Progenitor cell of endocrine pancreas (in vitro differentiated cells): ENCODE measurements at regions not wholly inside any gene's neighbourhood (a gene's known extent, or its start where the extent isn't known, plus 50 kb on each side); places are given as distances from the start of the nearest gene placed in this dataset.

ENCODE experiments used
- DNase-seq: peaks from one replicate; pipeline ENCODE4 v3.0.0; 2021; ENCODE audit warnings: low spot score; ENCODE audit not compliant: unreplicated experiment
- H3K27ac Mint-ChIP-seq: 2 replicates; pipeline ENCODE4 v1.8.0; 2021; ENCODE audit warnings: mild to moderate bottlenecking, moderate library complexity, mixed read lengths
- H3K27me3 Mint-ChIP-seq: 2 replicates; pipeline ENCODE4 v1.8.0; 2021; ENCODE audit warnings: mixed read lengths
- H3K36me3 Mint-ChIP-seq: 2 replicates; pipeline ENCODE4 v1.8.0; 2022; ENCODE audit warnings: mixed read lengths; ENCODE audit not compliant: insufficient read depth
- H3K4me1 Mint-ChIP-seq: 2 replicates; pipeline ENCODE4 v1.8.0; 2021; ENCODE audit warnings: low read depth, mixed read lengths
- H3K4me3 Mint-ChIP-seq: 2 replicates; pipeline ENCODE4 v1.8.0; 2021; ENCODE audit warnings: low read depth, mild to moderate bottlenecking, moderate library complexity, mixed read lengths
- H3K9me3 Mint-ChIP-seq: 2 replicates; pipeline ENCODE4 v1.8.0; 2021; ENCODE audit warnings: low read depth, mixed read lengths
- CTCF ChIP-seq: fragments of 200-600 bp; sonication (generic); IDR thresholded peaks from one replicate; pipeline ENCODE4 v1.5.0; 2021; ENCODE audit warnings: antibody characterized with exemption, mild to moderate bottlenecking; ENCODE audit not compliant: unreplicated experiment

- Mint-ChIP-seq H3K9me3 (no peaks in the 10 kb centered on the region), H3K27ac (no peak overlapping the region), H3K27me3 (peaks cover 9% of the 10 kb centered on the region), H3K36me3 (no peaks in the 10 kb centered on the region), H3K4me1 (no peaks in the 10 kb centered on the region), H3K4me3 (no peak overlapping the region)
- TF ChIP-seq CTCF: no peak
- DNase-seq: no peak
Measured at GRCh38 chr1:177366091-177366490, 195.3 kb downstream of the BRINP2 start.

GRCh38 chr1:177360791-177361190, 190.0 kb downstream of the BRINP2 start:
- Mint-ChIP-seq H3K27ac (no peak overlapping the region), H3K36me3 (no peaks in the 10 kb centered on the region), H3K9me3 (no peaks in the 10 kb centered on the region), H3K4me1 (no peaks in the 10 kb centered on the region), H3K27me3 (peaks cover 12% of the 10 kb centered on the region), H3K4me3 (no peak overlapping the region)
- TF ChIP-seq CTCF: no peak
- DNase-seq: no peak

- H3K4me1 Mint-ChIP-seq: no peaks in the 10 kb centered on the region
- H3K27ac Mint-ChIP-seq: no peak overlapping the region
- H3K9me3 Mint-ChIP-seq: no peaks in the 10 kb centered on the region
- no peak overlapping the region for H3K4me3 Mint-ChIP-seq
- no peaks in the 10 kb centered on the region for H3K36me3 Mint-ChIP-seq
- no peak for DNase-seq
- TF ChIP-seq CTCF: no peak
- peaks cover 13% of the 10 kb centered on the region for H3K27me3 Mint-ChIP-seq
Measured at GRCh38 chr1:177356674-177357435, 186.1 kb downstream of the BRINP2 start.

GRCh38 chr1:177355575-177355974, 184.8 kb downstream of the BRINP2 start:
- H3K27ac Mint-ChIP-seq: no peak overlapping the region
- TF ChIP-seq CTCF: peak; percentile 62
- H3K36me3 Mint-ChIP-seq: no peaks in the 10 kb centered on the region
- H3K4me3 Mint-ChIP-seq: no peak overlapping the region
- peak; percentile 12 for DNase-seq
- H3K4me1 Mint-ChIP-seq: no peaks in the 10 kb centered on the region
- no peaks in the 10 kb centered on the region for H3K9me3 Mint-ChIP-seq
- H3K27me3 Mint-ChIP-seq: peaks cover 13% of the 10 kb centered on the region

GRCh38 chr1:177354247-177354646, 183.5 kb downstream of the BRINP2 start:
- Mint-ChIP-seq H3K9me3 (no peaks in the 10 kb centered on the region), H3K4me3 (no peak overlapping the region), H3K27me3 (peaks cover 13% of the 10 kb centered on the region), H3K4me1 (no peaks in the 10 kb centered on the region), H3K36me3 (no peaks in the 10 kb centered on the region), H3K27ac (no peak overlapping the region)
- DNase-seq: no peak
- TF ChIP-seq CTCF: no peak
